Astrocyte of the cerebellum (primary cell): ENCODE measurements at regions not wholly inside any gene's neighbourhood (a gene's known extent, or its start where the extent isn't known, plus 50 kb on each side); places are given as distances from the start of the nearest gene placed in this dataset.
A peak's percentile ranks its signal among the peaks of the same experiment; 100 is the strongest.
"Not testable (repeated sequence)": the region's sequence is repeated elsewhere in the genome, so short reads cannot be mapped to it uniquely, and the experiment has no call there.

Experiments used
- DNase-seq: peaks from one replicate; pipeline ENCODE4 v3.0.0-alpha.2; 2011; ENCODE audit warnings: low read depth
- H3K4me3 ChIP-seq: 2 replicates; pipeline ENCODE4 v1.5.1; 2011; ENCODE audit warnings: mild to moderate bottlenecking, low read depth, low read length, moderate library complexity
- CTCF ChIP-seq: IDR thresholded peaks from 2 replicates; pipeline ENCODE4 v1.5.1; 2012; ENCODE audit warnings: low read length, low read depth, moderate library complexity, mild to moderate bottlenecking; ENCODE audit errors: missing control alignments
- in situ Hi-C: cut with HindIII; loops from 2 replicates; pipeline ENCODE4 v1.10.0; 2017; ENCODE audit warnings: low sequenced_read_pairs

- in situ Hi-C loops, result no loop called here
- no peak overlapping the region for H3K4me3 ChIP-seq
- no peak for TF ChIP-seq CTCF
- DNase-seq, result no peak
Measured at GRCh38 chr13:80877209-80877943, 536.5 kb upstream of the SPRY2 start.

GRCh38 chr13:80873589-80873988 is 532.7 kb upstream of the SPRY2 start:
- no peak overlapping the region for H3K4me3 ChIP-seq
- no peak for DNase-seq
- in situ Hi-C loops, result no loop called here
- no peak for TF ChIP-seq CTCF

GRCh38 chr13:80871971-80872370 is 531.0 kb upstream of the SPRY2 start:
- not testable (repeated sequence) for DNase-seq

GRCh38 chr13:80871481-80871880 is 530.6 kb upstream of the SPRY2 start:
- in situ Hi-C loops, result no loop called here
- TF ChIP-seq CTCF, result no peak
- H3K4me3 ChIP-seq, result no peak overlapping the region
- peak; percentile 8 for DNase-seq

More at GRCh38 chr13:80871971-80872370, 531.0 kb upstream of the SPRY2 start:
- in situ Hi-C loops, H3K4me3 ChIP-seq: not testable (repeated sequence)

- no peak for DNase-seq
- no peak overlapping the region for H3K4me3 ChIP-seq
- no peak for TF ChIP-seq CTCF
- in situ Hi-C loops, result no loop called here
Measured at GRCh38 chr13:80870186-80870585, 529.3 kb upstream of the SPRY2 start.

GRCh38 chr13:80866921-80867320 is 526.0 kb upstream of the SPRY2 start:
- in situ Hi-C loops, result no loop called here
- H3K4me3 ChIP-seq, result no peak overlapping the region
- TF ChIP-seq CTCF, result no peak
- DNase-seq, result no peak

- DNase-seq, result no peak
- no peak for TF ChIP-seq CTCF
- H3K4me3 ChIP-seq, result no peak overlapping the region
- in situ Hi-C loops, result no loop called here
Measured at GRCh38 chr13:80865329-80865728, 524.4 kb upstream of the SPRY2 start.
